Mammary epithelial cell (primary cell): ENCODE measurements at regions not wholly inside any gene's neighbourhood (a gene's known extent, or its start where the extent isn't known, plus 50 kb on each side); places are given as distances from the start of the nearest gene placed in this dataset.
"Not testable (repeated sequence)": the region's sequence is repeated elsewhere in the genome, so short reads cannot be mapped to it uniquely, and the experiment has no call there.

ENCODE experiments used
- EZH2 ChIP-seq: IDR thresholded peaks from 2 replicates; pipeline ENCODE4 v1.6.1; 2012; ENCODE audit warnings: low read length, inconsistent platforms, borderline replicate concordance
- TF ChIP-seq, protein P1 (sequence below), 2 donors: IDR thresholded peaks in 1 of 2; conservative IDR thresholded peaks in 1 of 2; 2 replicates each; pipeline ENCODE4 v1.5.1; 2011 to 2012; ENCODE audit warnings: inconsistent platforms in 2 of 2, low read length in 2 of 2, mild to moderate bottlenecking in 2 of 2, control low read depth in 1 of 2, low read depth in 1 of 2; ENCODE audit not compliant: insufficient read depth in 1 of 2; ENCODE audit errors: extremely low read depth in 1 of 2

DNA sequence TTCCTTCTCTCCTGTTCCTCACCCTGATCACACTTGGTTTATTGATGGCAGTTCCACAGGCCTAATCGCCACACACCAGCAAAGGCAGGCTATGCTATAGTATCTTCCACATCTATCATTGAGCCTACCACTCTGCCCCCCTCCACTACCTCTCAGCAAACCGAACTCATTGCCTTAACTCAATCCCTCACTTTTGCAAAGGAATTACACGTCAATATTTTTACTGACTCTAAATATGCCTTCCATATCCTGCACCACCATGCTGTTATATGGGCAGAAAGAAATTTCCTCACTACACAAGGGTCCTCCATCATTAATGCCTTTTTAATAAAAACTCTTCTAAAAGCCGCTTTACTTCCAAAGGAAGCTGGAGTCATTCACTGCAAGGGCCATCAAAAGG lies 93.4 kb upstream of the TRIM24 start:
- TF ChIP-seq, protein P1, sequence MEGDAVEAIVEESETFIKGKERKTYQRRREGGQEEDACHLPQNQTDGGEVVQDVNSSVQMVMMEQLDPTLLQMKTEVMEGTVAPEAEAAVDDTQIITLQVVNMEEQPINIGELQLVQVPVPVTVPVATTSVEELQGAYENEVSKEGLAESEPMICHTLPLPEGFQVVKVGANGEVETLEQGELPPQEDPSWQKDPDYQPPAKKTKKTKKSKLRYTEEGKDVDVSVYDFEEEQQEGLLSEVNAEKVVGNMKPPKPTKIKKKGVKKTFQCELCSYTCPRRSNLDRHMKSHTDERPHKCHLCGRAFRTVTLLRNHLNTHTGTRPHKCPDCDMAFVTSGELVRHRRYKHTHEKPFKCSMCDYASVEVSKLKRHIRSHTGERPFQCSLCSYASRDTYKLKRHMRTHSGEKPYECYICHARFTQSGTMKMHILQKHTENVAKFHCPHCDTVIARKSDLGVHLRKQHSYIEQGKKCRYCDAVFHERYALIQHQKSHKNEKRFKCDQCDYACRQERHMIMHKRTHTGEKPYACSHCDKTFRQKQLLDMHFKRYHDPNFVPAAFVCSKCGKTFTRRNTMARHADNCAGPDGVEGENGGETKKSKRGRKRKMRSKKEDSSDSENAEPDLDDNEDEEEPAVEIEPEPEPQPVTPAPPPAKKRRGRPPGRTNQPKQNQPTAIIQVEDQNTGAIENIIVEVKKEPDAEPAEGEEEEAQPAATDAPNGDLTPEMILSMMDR (conservative IDR thresholded peaks at IDR 0.05 in 1 of 2, IDR thresholded peaks at IDR 0.05 in 1 of 2; ENCODE audit: extremely low read depth in 1 of 2, insufficient read depth in 1 of 2, low read depth in 1 of 2, low read length in 2 of 2): not testable (repeated sequence)
- TF ChIP-seq EZH2: not testable (repeated sequence)
